Natural killer cell (primary cell): ENCODE measurements at regions not wholly inside any gene's neighbourhood (a gene's known extent, or its start where the extent isn't known, plus 50 kb on each side); places are given as distances from the start of the nearest gene placed in this dataset.

Experiments used
- ATAC-seq, 3 donors: fragments of 150-1000 bp in 2 of 3; fragments of 200-7000 bp in 1 of 3; cut with Tn5 transposase; 1 replicate in 1 of 3; 2 replicates in 2 of 3; pipeline ENCODE4 v1.10.0; 2021; ENCODE audit warnings: mild to moderate bottlenecking in 2 of 3, moderate library complexity in 2 of 3
- DNase-seq, 2 donors: peaks; one replicate each; pipeline versions ENCODE4 v3.0.0 to v3.0.0-alpha.2; 2013 to 2021; ENCODE audit warnings: mixed read lengths in 1 of 2
- H3K27ac ChIP-seq: one replicate; pipeline ENCODE4 v1.5.1; 2013; ENCODE audit warnings: mild to moderate bottlenecking, low read length
- H3K27me3 ChIP-seq: one replicate; pipeline ENCODE4 v1.6.1; 2013; ENCODE audit warnings: low read length; ENCODE audit not compliant: control insufficient read depth, insufficient read depth
- H3K36me3 ChIP-seq: one replicate; pipeline ENCODE4 v1.6.1; 2013; ENCODE audit warnings: low read length; ENCODE audit not compliant: control insufficient read depth, insufficient read depth
- H3K4me1 ChIP-seq: one replicate; pipeline ENCODE4 v1.6.1; 2013; ENCODE audit warnings: low read length; ENCODE audit not compliant: control insufficient read depth, insufficient read depth
- H3K4me3 ChIP-seq: one replicate; pipeline ENCODE4 v1.5.1; 2013; ENCODE audit warnings: low read length
- H3K9me3 ChIP-seq: one replicate; pipeline ENCODE4 v1.6.1; 2013; ENCODE audit warnings: low read length; ENCODE audit not compliant: control insufficient read depth, insufficient read depth
- H3K27ac Mint-ChIP-seq, 2 donors: one replicate each; pipeline ENCODE4 v1.8.0; 2022; ENCODE audit warnings: mild to moderate bottlenecking in 2 of 2, mixed read lengths in 2 of 2, moderate library complexity in 1 of 2
- H3K27me3 Mint-ChIP-seq, 2 donors: one replicate each; pipeline ENCODE4 v1.8.0; 2022; ENCODE audit warnings: low read depth in 2 of 2, mixed read lengths in 2 of 2
- H3K36me3 Mint-ChIP-seq: one replicate; pipeline ENCODE4 v1.8.0; 2022; ENCODE audit warnings: mixed read lengths
- H3K4me1 Mint-ChIP-seq, 2 donors: one replicate each; pipeline ENCODE4 v1.8.0; 2022; ENCODE audit warnings: mixed read lengths in 2 of 2
- H3K4me3 Mint-ChIP-seq: one replicate; pipeline ENCODE4 v1.8.0; 2022; ENCODE audit warnings: mild to moderate bottlenecking, moderate library complexity, mixed read lengths
- H3K9me3 Mint-ChIP-seq, 2 donors: one replicate each; pipeline ENCODE4 v1.8.0; 2022; ENCODE audit warnings: mixed read lengths in 2 of 2
- WGBS: methylation state at CpG from one replicate; pipeline ENCODE4 v1.1.7; 2013; ENCODE audit warnings: missing lambda C conversion rate; ENCODE audit not compliant: insufficient coverage; 5-methylcytosine and 5-hydroxymethylcytosine counted together
- intact Hi-C: fragments of 100-400 bp; cut with micrococcal nuclease; formaldehyde crosslinking; loops from one replicate; pipeline ENCODE4 v1.14.2; 2022
- TF ChIP-seq, protein P1 (sequence below): fragments of 200-600 bp; IDR thresholded peaks from one replicate; pipeline ENCODE4 v1.8.0; 2022; ENCODE audit warnings: antibody characterized with exemption

DNA sequence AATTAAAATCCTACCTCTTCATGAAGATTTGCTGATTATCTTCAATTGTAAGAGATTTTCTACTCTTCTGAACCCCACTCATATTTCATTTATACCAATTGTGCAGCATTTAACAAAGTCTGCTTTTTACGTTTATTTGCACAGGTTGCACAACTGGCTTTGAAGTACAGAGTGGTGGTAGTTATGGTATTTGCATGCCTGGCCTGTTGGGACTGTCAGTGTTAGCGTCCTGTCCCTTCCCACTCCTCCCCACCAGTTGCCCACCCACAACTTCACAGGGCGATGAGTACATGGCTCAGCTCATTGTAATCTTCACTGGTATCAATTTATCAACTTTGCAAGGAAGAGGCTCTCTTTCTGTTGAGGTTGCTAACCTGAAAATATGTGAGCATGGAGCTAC, 372.3 kb downstream of the AASDHPPT start:
- TF ChIP-seq, protein P1, sequence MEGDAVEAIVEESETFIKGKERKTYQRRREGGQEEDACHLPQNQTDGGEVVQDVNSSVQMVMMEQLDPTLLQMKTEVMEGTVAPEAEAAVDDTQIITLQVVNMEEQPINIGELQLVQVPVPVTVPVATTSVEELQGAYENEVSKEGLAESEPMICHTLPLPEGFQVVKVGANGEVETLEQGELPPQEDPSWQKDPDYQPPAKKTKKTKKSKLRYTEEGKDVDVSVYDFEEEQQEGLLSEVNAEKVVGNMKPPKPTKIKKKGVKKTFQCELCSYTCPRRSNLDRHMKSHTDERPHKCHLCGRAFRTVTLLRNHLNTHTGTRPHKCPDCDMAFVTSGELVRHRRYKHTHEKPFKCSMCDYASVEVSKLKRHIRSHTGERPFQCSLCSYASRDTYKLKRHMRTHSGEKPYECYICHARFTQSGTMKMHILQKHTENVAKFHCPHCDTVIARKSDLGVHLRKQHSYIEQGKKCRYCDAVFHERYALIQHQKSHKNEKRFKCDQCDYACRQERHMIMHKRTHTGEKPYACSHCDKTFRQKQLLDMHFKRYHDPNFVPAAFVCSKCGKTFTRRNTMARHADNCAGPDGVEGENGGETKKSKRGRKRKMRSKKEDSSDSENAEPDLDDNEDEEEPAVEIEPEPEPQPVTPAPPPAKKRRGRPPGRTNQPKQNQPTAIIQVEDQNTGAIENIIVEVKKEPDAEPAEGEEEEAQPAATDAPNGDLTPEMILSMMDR, result no peak
- 79% methylated on average over 2 of the region's 3 CpGs for WGBS
- H3K36me3 ChIP-seq, result no peaks in the 10 kb centered on the region
- no peak overlapping the region for H3K4me3 ChIP-seq
- H3K4me3 Mint-ChIP-seq, result no peak overlapping the region
- no peaks in the 10 kb centered on the region for H3K27me3 Mint-ChIP-seq
- peaks cover 16 to 25% of the 10 kb centered on the region in 2 donors for H3K9me3 Mint-ChIP-seq
- ATAC-seq (no peak), DNase-seq (no peak)
- no peaks in the 10 kb centered on the region for H3K4me1 Mint-ChIP-seq
- no peaks in the 10 kb centered on the region for H3K4me1 ChIP-seq
- peaks cover 4% of the 10 kb centered on the region for H3K9me3 ChIP-seq
- no peak overlapping the region for H3K27ac ChIP-seq
- no peaks in the 10 kb centered on the region for H3K27me3 ChIP-seq
- no peak overlapping the region for H3K27ac Mint-ChIP-seq
- intact Hi-C loops, result no loop called here
- peaks cover 16% of the 10 kb centered on the region for H3K36me3 Mint-ChIP-seq

DNA sequence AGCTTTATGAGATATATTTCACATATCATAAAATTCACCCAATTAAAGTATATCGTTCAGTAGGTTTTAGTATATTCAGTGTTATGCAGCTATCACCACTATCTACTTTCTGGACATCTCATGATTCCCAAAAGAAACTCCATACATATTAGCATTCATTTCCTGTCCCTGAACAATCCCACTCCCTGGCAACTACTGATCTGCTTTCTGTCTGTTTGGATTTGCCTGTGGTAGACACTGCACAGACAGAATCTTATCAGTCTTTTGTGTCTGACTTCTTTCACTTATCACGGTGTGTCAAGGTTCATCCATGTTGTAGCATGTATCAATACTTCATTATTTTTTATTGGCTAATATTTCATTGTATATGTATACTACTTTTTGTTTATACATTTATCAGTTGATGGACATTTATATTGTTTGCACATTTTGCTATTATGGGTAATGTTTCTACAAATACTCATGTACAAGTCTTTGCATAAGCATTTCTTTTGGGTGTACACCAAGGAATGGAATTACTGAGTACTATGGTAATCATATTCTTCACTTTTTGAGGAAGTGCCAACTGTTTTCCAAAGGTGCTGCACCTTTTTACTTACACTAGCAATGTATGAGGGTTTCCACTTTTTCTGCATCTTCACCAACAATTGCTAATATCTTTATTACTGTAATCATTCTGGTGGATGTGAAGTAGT, 373.9 kb downstream of the AASDHPPT start:
- Histone ChIP-seq H3K27ac (no peak overlapping the region), H3K4me3 (no peak overlapping the region), H3K4me1 (no peaks in the 10 kb centered on the region), H3K36me3 (no peaks in the 10 kb centered on the region), H3K9me3 (peaks cover 4% of the 10 kb centered on the region), H3K27me3 (no peaks in the 10 kb centered on the region)
- Mint-ChIP-seq H3K36me3 (peaks cover 16% of the 10 kb centered on the region), H3K4me1 (no peaks in the 10 kb centered on the region), H3K27ac (no peak overlapping the region), H3K4me3 (no peak overlapping the region), H3K9me3 (peaks cover 20 to 24% of the 10 kb centered on the region in 2 donors), H3K27me3 (no peaks in the 10 kb centered on the region)
- intact Hi-C loops, result no loop called here
- no peak for ATAC-seq
- TF ChIP-seq, protein P1, result no peak
- no CpG with 5 or more reads among the region's 2 CpGs for WGBS
- no peak for DNase-seq

DNA sequence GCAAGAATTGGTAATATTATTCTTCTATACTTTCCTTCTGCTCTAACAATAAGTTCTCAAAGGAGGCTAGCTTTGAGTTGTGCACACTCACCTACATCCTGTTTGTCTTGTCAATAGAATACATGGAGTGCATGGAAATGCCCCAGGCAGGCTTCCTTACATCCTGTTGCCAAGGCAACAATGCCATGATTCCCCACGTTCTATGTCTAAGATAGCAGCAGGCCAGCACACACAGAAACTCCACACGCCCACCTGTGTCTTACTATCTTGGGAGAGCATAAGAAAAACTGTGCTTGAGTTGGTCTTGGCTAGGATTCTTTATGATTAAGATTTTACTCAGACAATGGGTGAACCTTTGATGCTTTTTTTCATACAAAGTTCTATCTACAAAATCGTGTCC, 379.2 kb downstream of the AASDHPPT start:
- H3K27me3 Mint-ChIP-seq, result no peaks in the 10 kb centered on the region
- Histone ChIP-seq H3K27ac (no peak overlapping the region), H3K9me3 (peaks cover 2% of the 10 kb centered on the region), H3K27me3 (no peaks in the 10 kb centered on the region), H3K4me1 (no peaks in the 10 kb centered on the region), H3K36me3 (no peaks in the 10 kb centered on the region), H3K4me3 (no peak overlapping the region)
- no peak overlapping the region for H3K4me3 Mint-ChIP-seq
- TF ChIP-seq, protein P1, result no peak
- H3K4me1 Mint-ChIP-seq, result no peaks in the 10 kb centered on the region
- intact Hi-C loops, result no loop called here
- no peak for DNase-seq
- H3K36me3 Mint-ChIP-seq, result peaks cover 14% of the 10 kb centered on the region
- H3K27ac Mint-ChIP-seq, result no peak overlapping the region
- ATAC-seq, result no peak
- WGBS, result 56% methylated on average over 3 of the region's 3 CpGs
- peaks cover 13 to 16% of the 10 kb centered on the region in 2 donors for H3K9me3 Mint-ChIP-seq

DNA sequence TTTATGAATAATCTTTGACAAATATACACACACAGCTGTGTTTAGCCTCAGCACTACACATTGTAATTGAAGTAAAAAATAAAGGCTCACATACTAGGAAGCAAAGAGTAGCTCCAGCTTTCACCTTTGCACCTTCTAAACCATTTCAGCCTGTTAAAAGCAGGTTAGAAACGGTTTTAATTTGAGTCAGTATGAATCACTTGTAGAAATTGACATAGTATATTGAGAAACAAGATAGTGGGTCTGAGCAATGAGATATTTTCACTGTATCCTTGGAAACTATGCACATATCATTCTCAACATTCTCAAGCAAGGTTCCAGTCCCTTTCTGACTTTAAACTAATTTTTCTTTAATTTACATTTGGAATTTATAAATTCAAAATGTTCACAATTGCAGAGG, 380.3 kb downstream of the AASDHPPT start:
- Histone ChIP-seq H3K9me3 (peaks cover 2% of the 10 kb centered on the region), H3K36me3 (no peaks in the 10 kb centered on the region), H3K27ac (no peak overlapping the region), H3K4me3 (no peak overlapping the region), H3K27me3 (no peaks in the 10 kb centered on the region), H3K4me1 (no peaks in the 10 kb centered on the region)
- Mint-ChIP-seq H3K27me3 (no peaks in the 10 kb centered on the region), H3K4me3 (no peak overlapping the region), H3K9me3 (peaks cover 19 to 23% of the 10 kb centered on the region in 2 donors), H3K27ac (no peak overlapping the region), H3K36me3 (peaks cover 14% of the 10 kb centered on the region), H3K4me1 (no peaks in the 10 kb centered on the region)
- TF ChIP-seq, protein P1, result no peak
- WGBS, result no CpG with 5 or more reads among the region's 1 CpG
- intact Hi-C loops, result no loop called here
- ATAC-seq, result no peak
- no peak for DNase-seq
